Activated CD4-positive, alpha-beta memory T cell treated with anti-CD3 and anti-CD28 coated beads for 36 hours (primary cell): ENCODE measurements at regions not wholly inside any gene's neighbourhood (a gene's known extent, or its start where the extent isn't known, plus 50 kb on each side); places are given as distances from the start of the nearest gene placed in this dataset.

Experiments
- CTCF ChIA-PET: fragments of 350-600 bp; sonication (Branson Sonifier 250); formaldehyde crosslinking; loops from one replicate; lab custom pipeline; 2021; ENCODE audit warnings: antibody characterized with exemption, inconsistent platforms; lab: Charles Lee
- POLR2A ChIA-PET: fragments of 350-600 bp; sonication (Branson Sonifier 250); formaldehyde crosslinking; loops from one replicate; lab custom pipeline; 2021; ENCODE audit warnings: antibody characterized with exemption; lab: Charles Lee
- DNase-seq: peaks from one replicate; pipeline ENCODE4 v3.0.0-alpha.2; 2020
- H3K27ac Mint-ChIP-seq: one replicate; pipeline ENCODE4 v1.8.0; 2021; ENCODE audit warnings: mixed read lengths
- H3K27me3 Mint-ChIP-seq: one replicate; pipeline ENCODE4 v1.8.0; 2021; ENCODE audit warnings: mixed read lengths
- H3K36me3 Mint-ChIP-seq: one replicate; pipeline ENCODE4 v1.8.0; 2021; ENCODE audit warnings: mixed read lengths
- H3K4me1 Mint-ChIP-seq: one replicate; pipeline ENCODE4 v1.8.0; 2021; ENCODE audit warnings: low read depth, mixed read lengths
- H3K4me3 Mint-ChIP-seq: one replicate; pipeline ENCODE4 v1.8.0; 2021; ENCODE audit warnings: mild to moderate bottlenecking, mixed read lengths
- H3K9me3 Mint-ChIP-seq: one replicate; pipeline ENCODE4 v1.8.0; 2021; ENCODE audit warnings: mixed read lengths
- intact Hi-C: fragments of 100-400 bp; cut with micrococcal nuclease; formaldehyde crosslinking; loops from one replicate; pipeline ENCODE4 v1.15.1; 2023

- H3K4me3 Mint-ChIP-seq = no peak overlapping the region
- H3K4me1 Mint-ChIP-seq = no peaks in the 10 kb centered on the region
- intact Hi-C loops = no loop called here
- no peaks in the 10 kb centered on the region for H3K36me3 Mint-ChIP-seq
- H3K27me3 Mint-ChIP-seq = no peaks in the 10 kb centered on the region
- peaks cover 5% of the 10 kb centered on the region for H3K9me3 Mint-ChIP-seq
- CTCF ChIA-PET = no interaction called here
- POLR2A ChIA-PET = no interaction called here
- no peak for DNase-seq
- no peak overlapping the region for H3K27ac Mint-ChIP-seq
These were observed 128.8 kb upstream of the TMEM132C start for GRCh38 chr12:128138125-128138524.

DNA sequence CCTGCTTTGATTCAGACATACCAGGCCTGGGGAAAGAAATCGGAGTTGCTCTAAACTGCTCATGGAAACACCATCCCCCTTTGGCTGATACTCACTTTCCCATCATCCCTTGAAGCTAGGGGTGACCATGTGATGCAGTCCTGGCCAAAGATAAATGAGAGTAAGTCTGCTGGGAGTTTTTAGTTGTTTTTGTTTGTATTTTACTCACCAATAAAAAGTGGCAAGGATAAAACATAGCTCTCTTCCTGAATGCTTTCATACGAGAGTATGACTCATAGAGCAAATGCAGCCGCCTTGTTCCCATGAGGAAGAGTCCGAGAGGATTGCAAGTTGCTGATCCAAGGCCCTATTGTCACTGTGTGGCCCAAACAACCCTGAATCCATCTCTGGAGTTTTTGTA lies 126.4 kb upstream of the TMEM132C start:
- POLR2A ChIA-PET = no interaction called here
- peaks cover 8% of the 10 kb centered on the region for H3K9me3 Mint-ChIP-seq
- no peak overlapping the region for H3K4me3 Mint-ChIP-seq
- no peaks in the 10 kb centered on the region for H3K36me3 Mint-ChIP-seq
- H3K4me1 Mint-ChIP-seq = no peaks in the 10 kb centered on the region
- H3K27me3 Mint-ChIP-seq = peaks cover 1% of the 10 kb centered on the region
- CTCF ChIA-PET = no interaction called here
- DNase-seq = no peak
- no peak overlapping the region for H3K27ac Mint-ChIP-seq
- intact Hi-C loops = no loop called here

DNA sequence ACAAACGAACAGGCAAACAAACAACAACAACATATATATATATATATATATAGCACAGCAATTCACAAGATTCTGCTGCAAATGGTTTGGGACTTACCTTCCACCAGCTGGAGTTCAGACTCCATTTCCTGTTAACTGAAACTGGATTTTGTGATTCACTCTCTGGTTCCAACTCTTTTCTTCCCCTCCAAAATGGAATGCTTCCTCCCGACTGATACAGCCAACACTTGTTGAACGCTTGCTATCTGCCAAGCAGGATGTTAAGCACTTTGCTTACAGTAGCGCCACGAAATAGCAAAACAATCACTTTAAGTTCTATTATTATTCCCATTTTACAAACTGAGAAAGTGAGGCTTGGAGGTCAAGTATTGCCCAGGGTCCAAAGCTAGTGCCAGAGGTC lies 116.0 kb upstream of the TMEM132C start:
- no peak for DNase-seq
- CTCF ChIA-PET = no interaction called here
- no peak overlapping the region for H3K4me3 Mint-ChIP-seq
- H3K27ac Mint-ChIP-seq = no peak overlapping the region
- no peaks in the 10 kb centered on the region for H3K4me1 Mint-ChIP-seq
- no peaks in the 10 kb centered on the region for H3K9me3 Mint-ChIP-seq
- POLR2A ChIA-PET = no interaction called here
- H3K36me3 Mint-ChIP-seq = no peaks in the 10 kb centered on the region
- intact Hi-C loops = no loop called here
- H3K27me3 Mint-ChIP-seq = no peaks in the 10 kb centered on the region

- intact Hi-C loops = no loop called here
- no peaks in the 10 kb centered on the region for H3K4me1 Mint-ChIP-seq
- H3K27me3 Mint-ChIP-seq = no peaks in the 10 kb centered on the region
- no peak overlapping the region for H3K4me3 Mint-ChIP-seq
- no peak overlapping the region for H3K27ac Mint-ChIP-seq
- no peaks in the 10 kb centered on the region for H3K36me3 Mint-ChIP-seq
- ChIA-PET CTCF (no interaction called here), POLR2A (no interaction called here)
- DNase-seq = no peak
- no peaks in the 10 kb centered on the region for H3K9me3 Mint-ChIP-seq
These were observed 111.4 kb upstream of the TMEM132C start for GRCh38 chr12:128155571-128155970.

GRCh38 chr12:128163086-128163485 lies 103.9 kb upstream of the TMEM132C start:
- Mint-ChIP-seq H3K9me3 (no peaks in the 10 kb centered on the region), H3K27me3 (no peaks in the 10 kb centered on the region), H3K4me1 (no peaks in the 10 kb centered on the region), H3K36me3 (no peaks in the 10 kb centered on the region), H3K27ac (no peak overlapping the region), H3K4me3 (no peak overlapping the region)
- intact Hi-C loops = no loop called here
- ChIA-PET CTCF (no interaction called here), POLR2A (no interaction called here)
- DNase-seq = no peak

DNA sequence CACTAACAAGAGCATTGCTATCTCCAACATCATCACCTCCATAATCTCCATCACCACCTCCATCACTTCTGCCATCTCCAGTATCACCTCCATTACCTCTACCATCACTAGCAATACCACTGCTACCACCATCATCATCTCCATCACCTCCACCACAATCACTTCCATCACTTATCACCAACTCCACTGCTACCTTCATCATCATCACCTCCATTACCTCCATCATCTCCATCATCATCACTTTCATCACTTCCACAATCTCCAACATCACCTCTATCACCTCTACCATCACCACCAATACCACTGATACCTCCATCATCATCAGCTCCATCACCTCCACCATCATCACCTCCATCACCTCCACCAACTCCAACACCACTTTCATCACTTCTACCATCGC lies 102.4 kb upstream of the TMEM132C start:
- H3K27ac Mint-ChIP-seq = no peak overlapping the region
- no peak overlapping the region for H3K4me3 Mint-ChIP-seq
- DNase-seq = no peak
- H3K36me3 Mint-ChIP-seq = no peaks in the 10 kb centered on the region
- no peaks in the 10 kb centered on the region for H3K27me3 Mint-ChIP-seq
- intact Hi-C loops = no loop called here
- CTCF ChIA-PET = no interaction called here
- POLR2A ChIA-PET = no interaction called here
- H3K4me1 Mint-ChIP-seq = no peaks in the 10 kb centered on the region
- no peaks in the 10 kb centered on the region for H3K9me3 Mint-ChIP-seq

DNA sequence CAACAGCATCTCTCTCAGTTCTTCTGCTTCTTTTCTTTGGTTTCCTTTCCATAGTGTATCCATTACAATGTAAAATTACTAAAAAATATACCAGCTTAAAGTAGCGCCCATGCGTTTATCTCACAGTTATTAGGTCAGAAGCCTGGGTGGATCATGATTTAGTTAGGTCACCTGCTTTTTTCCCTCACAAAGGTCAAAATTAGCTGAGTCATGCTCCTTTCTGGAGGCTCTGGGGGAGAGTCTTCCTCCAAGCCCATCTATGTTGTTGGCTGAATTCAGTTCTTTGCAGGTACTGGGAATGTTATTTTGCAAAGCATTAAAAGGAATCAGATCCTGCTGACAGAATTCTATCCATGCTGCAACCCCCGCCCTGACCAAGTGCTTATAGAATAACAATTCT lies 101.6 kb upstream of the TMEM132C start:
- Mint-ChIP-seq H3K4me3 (no peak overlapping the region), H3K27ac (no peak overlapping the region), H3K27me3 (no peaks in the 10 kb centered on the region), H3K4me1 (no peaks in the 10 kb centered on the region), H3K36me3 (no peaks in the 10 kb centered on the region), H3K9me3 (no peaks in the 10 kb centered on the region)
- intact Hi-C loops = no loop called here
- no peak for DNase-seq
- POLR2A ChIA-PET = no interaction called here
- CTCF ChIA-PET = no interaction called here

GRCh38 chr12:128168273-128168672 lies 98.7 kb upstream of the TMEM132C start:
- DNase-seq = no peak
- H3K27me3 Mint-ChIP-seq = no peaks in the 10 kb centered on the region
- no peak overlapping the region for H3K27ac Mint-ChIP-seq
- CTCF ChIA-PET = no interaction called here
- H3K4me3 Mint-ChIP-seq = no peak overlapping the region
- H3K4me1 Mint-ChIP-seq = no peaks in the 10 kb centered on the region
- H3K9me3 Mint-ChIP-seq = no peaks in the 10 kb centered on the region
- POLR2A ChIA-PET = no interaction called here
- intact Hi-C loops = no loop called here
- H3K36me3 Mint-ChIP-seq = no peaks in the 10 kb centered on the region

DNA sequence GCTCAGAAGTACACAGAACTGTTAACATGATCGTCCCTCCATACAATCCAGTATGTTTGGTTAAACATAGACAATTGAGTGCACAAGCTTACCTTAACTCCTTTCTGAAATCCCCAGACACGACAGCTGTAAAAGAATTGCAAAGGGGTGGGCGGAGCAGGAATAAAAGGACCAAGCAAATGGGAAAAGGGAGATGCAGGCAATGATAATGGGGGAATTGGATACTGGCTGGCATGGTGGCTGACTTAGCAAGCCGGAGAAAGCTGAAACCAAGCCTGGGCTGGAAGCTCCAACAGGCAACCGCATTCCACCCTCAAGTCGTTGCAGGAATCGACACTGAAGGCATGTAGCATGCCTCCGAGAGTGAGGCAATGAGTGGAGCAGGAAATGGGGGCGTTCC lies 96.8 kb upstream of the TMEM132C start:
- no peaks in the 10 kb centered on the region for H3K27me3 Mint-ChIP-seq
- DNase-seq = no peak
- no peaks in the 10 kb centered on the region for H3K36me3 Mint-ChIP-seq
- ChIA-PET POLR2A (no interaction called here), CTCF (no interaction called here)
- H3K4me1 Mint-ChIP-seq = no peaks in the 10 kb centered on the region
- H3K27ac Mint-ChIP-seq = no peak overlapping the region
- no peak overlapping the region for H3K4me3 Mint-ChIP-seq
- H3K9me3 Mint-ChIP-seq = peaks cover 5% of the 10 kb centered on the region
- intact Hi-C loops = no loop called here

DNA sequence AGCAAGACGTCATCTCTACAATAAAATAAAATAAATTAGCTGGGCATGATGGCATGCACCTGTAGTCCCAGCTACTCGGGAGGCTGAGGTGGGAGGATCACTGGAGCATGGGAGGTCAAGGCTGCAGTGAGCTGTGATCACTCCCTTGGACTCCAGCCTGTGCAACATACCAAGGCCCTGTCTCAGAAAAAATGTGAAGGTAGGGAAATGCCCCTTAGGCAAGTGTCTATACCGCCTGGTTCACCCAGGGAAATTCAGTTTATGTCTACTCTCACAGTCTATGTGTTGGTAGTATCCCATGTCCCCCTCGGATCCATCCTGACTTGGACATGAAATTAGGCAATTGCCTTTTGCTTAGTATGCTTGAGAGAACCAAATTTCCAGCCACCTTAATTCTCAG lies 88.4 kb upstream of the TMEM132C start:
- H3K4me1 Mint-ChIP-seq = no peaks in the 10 kb centered on the region
- H3K27ac Mint-ChIP-seq = no peak overlapping the region
- DNase-seq = no peak
- H3K27me3 Mint-ChIP-seq = no peaks in the 10 kb centered on the region
- POLR2A ChIA-PET = no interaction called here
- CTCF ChIA-PET = no interaction called here
- H3K9me3 Mint-ChIP-seq = peaks cover 19% of the 10 kb centered on the region
- no peak overlapping the region for H3K4me3 Mint-ChIP-seq
- intact Hi-C loops = no loop called here
- H3K36me3 Mint-ChIP-seq = no peaks in the 10 kb centered on the region

GRCh38 chr12:128178966-128179365 lies 88.0 kb upstream of the TMEM132C start:
- Mint-ChIP-seq H3K9me3 (peaks cover 16% of the 10 kb centered on the region), H3K27ac (no peak overlapping the region), H3K36me3 (no peaks in the 10 kb centered on the region), H3K27me3 (no peaks in the 10 kb centered on the region), H3K4me3 (no peak overlapping the region), H3K4me1 (no peaks in the 10 kb centered on the region)
- ChIA-PET POLR2A (no interaction called here), CTCF (no interaction called here)
- intact Hi-C loops = no loop called here
- no peak for DNase-seq

- no peaks in the 10 kb centered on the region for H3K36me3 Mint-ChIP-seq
- no peak overlapping the region for H3K27ac Mint-ChIP-seq
- peaks cover 16% of the 10 kb centered on the region for H3K9me3 Mint-ChIP-seq
- CTCF ChIA-PET = no interaction called here
- no peak for DNase-seq
- POLR2A ChIA-PET = no interaction called here
- no peaks in the 10 kb centered on the region for H3K4me1 Mint-ChIP-seq
- H3K4me3 Mint-ChIP-seq = no peak overlapping the region
- intact Hi-C loops = no loop called here
- H3K27me3 Mint-ChIP-seq = no peaks in the 10 kb centered on the region
These were observed 86.8 kb upstream of the TMEM132C start for GRCh38 chr12:128180166-128180565.

DNA sequence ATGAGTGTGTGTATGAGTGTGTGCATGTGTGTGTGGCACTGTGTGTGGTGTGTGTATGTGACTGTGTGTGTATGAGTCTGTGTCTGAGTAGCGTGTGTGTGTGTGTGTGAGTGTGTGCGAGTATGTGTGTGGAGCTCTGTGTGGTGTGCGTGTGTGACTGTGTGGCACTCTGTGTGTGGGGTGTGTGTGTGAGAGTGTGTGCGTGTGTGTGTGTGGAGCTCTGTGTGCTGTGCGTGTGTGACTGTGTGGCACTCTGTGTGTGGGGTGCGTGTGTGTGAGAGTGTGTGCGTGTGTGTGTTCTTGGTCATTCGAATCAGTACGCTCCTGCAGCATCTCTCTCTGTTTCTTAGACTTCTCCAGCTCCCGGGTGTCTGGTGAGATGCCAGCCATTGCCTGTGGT lies 76.9 kb upstream of the TMEM132C start:
- H3K4me1 Mint-ChIP-seq = no peaks in the 10 kb centered on the region
- H3K9me3 Mint-ChIP-seq = peaks cover 9% of the 10 kb centered on the region
- ChIA-PET CTCF (no interaction called here), POLR2A (no interaction called here)
- H3K36me3 Mint-ChIP-seq = no peaks in the 10 kb centered on the region
- no peak overlapping the region for H3K27ac Mint-ChIP-seq
- H3K27me3 Mint-ChIP-seq = no peaks in the 10 kb centered on the region
- no peak for DNase-seq
- intact Hi-C loops = no loop called here
- H3K4me3 Mint-ChIP-seq = no peak overlapping the region

GRCh38 chr12:128190614-128191013 lies 76.4 kb upstream of the TMEM132C start:
- CTCF ChIA-PET = no interaction called here
- no peaks in the 10 kb centered on the region for H3K36me3 Mint-ChIP-seq
- H3K4me3 Mint-ChIP-seq = no peak overlapping the region
- no peak overlapping the region for H3K27ac Mint-ChIP-seq
- H3K27me3 Mint-ChIP-seq = no peaks in the 10 kb centered on the region
- intact Hi-C loops = no loop called here
- H3K9me3 Mint-ChIP-seq = peaks cover 9% of the 10 kb centered on the region
- POLR2A ChIA-PET = no interaction called here
- no peaks in the 10 kb centered on the region for H3K4me1 Mint-ChIP-seq
- no peak for DNase-seq
